Renal cortex interstitium (tissue), 11 donors: ENCODE measurements at regions not wholly inside any gene's neighbourhood (a gene's known extent, or its start where the extent isn't known, plus 50 kb on each side); places are given as distances from the start of the nearest gene placed in this dataset.

Experiments
- DNase-seq, 11 donors: peaks; one replicate each; pipeline ENCODE4 v3.0.0-alpha.2; 2013; ENCODE audit warnings: low read depth in 9 of 11, low spot score in 4 of 11; ENCODE audit errors: extremely low read depth in 1 of 11

DNA sequence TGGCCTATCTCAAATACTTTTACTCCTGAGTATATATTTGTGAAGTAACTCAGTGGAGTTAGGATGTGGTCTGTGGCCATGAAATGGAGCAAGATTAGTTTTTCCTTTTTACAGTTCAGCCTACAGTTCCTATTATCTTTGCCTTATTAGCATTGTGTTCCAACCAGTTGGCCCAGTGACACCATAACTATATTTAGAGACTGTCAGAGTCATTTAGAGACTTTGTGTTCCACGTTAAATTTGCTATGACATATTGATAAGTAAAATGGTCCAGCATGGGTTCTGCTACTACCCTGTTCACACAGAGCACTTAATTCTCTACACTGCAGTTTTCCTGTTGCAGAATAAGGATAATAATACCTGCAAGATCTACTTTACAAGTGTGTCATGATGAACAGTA is 68.3 kb upstream of the RAB11FIP2 start:
- no peak for DNase-seq

DNA sequence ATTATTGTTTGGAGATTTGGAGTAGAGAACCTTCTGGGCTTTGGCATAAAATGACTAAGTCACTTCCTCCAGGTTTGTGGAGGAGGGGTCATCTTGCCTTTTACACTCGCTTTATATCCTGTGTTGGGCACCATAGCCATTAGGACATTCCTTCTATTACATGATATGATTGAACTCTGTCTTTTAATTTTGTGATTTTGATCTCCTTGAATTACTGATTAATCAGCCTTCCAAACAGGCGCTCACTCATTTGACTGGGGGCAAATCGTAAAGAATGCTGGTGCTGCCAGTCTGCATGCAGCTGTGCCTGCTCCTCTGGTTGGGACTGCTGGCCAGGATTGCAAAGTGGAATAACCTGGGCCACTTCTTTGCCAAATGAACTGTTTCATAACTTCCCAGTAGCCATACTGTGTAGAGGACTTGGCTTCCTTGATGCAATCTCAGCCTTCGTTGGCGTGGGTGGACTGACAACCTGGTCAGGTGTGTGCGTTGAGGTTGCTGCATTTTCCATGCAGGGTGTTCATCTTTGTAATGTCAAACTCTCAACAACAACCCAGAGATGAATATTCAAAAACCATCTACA is 65.9 kb upstream of the RAB11FIP2 start:
- no peak for DNase-seq

DNA sequence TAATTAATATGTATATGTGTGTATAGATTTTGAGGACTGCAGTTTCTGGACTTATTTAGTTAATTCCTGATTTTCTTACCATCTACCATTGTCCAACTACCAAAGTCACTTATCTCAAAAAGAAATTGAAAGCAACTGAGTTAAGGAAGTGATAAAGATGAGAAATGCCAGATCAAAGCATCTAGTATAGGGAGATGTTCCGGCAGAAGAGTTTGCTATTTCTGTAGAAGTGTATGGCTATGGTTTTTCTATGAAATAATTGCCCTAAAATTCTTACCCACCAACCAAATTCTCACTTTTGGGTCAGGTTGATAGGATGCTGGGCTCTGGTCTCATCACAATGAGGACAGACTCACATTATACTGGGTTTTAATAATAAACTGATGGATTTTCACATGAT is 64.0 kb upstream of the RAB11FIP2 start:
- no peak for DNase-seq

DNA sequence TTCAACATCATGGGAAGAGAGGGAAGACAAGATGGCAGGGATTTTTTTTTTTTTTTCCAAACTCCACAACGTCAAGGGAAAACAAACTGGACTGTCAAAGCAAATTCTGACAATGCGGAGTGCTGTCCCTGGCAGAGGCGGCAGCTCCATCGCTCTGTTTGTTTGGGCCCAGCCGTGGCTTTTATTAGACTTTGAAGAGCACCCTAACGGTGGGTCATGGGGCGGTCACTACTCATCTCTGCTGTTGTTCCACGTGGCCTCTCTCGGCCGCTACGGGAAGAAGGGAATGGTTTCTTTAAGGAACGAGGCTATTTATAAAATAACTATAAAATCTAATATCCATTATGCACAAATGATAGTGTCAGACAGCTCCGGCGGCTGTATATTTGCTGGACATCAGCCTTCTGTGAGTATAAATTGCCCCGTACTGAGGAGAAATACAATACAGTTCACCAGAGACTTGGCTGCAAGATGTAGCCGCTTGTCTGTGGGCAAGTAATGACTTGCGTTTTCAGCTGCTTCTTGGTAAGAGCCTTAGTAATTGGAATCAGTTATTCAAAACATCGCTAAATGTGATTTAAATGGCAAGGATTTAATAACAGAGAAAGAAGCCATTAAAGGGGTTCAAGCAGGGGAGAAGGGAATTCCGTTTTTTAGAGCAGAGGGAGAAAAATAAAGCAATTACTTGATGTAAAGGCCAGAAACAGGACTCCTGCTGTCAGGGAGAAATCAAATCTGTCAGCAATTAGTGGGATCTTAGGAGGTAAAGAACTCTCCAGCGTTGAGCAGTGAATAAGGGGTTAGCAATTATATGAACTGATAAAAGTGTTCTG is 61.7 kb upstream of the RAB11FIP2 start:
- no peak for DNase-seq

DNA sequence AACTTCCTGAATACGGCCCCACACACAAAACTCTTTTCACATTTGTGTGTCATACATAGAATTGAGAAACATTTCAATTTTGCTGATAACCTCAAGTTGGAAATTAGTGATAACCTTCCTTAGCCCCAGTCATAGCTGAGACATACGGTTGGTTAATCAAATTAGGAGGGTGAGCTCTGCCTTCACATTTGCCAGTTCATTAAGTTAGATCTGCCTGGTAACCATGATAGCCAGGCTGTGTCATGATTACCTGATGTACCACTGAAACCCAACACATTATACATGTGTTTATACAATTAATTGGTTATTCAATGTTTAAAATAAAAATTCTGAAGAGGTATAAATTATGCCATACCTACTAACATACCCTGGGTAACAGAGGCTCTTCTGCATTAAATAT is 60.8 kb upstream of the RAB11FIP2 start:
- DNase-seq, result no peak

DNA sequence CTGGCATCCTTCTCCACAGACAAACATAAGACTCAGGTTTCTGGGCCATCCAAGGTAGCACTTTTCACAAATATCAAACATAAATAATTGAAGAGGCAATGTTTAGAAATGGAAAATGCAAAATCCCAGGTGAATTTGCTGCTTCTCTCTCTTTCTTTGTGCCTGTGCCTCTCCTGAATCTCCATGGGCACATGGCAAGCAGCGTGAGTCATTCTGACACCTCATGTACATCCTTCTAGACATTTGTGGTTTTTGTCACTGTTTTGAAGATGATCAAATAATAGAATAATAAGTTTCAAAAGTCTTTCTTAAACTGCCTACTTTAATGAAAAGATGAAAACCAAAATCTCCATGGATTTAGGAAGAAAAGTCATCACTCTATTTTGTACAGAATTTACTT is 60.3 kb upstream of the RAB11FIP2 start:
- no peak for DNase-seq

DNA sequence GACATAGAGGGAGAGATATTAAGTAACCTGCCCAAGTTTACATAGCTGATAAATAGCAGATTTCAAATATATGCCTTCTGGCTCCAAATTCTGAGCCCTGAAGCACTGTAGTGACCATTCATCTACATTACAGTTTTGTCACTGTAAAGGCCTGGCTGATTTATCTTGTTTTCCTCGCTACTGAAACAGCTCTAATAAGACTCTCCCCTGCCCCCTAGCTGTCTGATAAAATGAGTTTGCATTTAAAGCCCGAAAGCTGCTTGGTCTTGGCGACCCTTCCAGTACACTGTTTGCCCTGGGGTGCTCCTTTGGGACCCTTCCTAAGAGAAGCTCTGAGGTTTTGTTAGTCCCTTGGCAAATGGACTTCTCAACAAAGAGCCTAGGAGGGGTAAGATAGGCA is 59.7 kb upstream of the RAB11FIP2 start:
- peak in 1 of 11 donors; percentile 45 for DNase-seq

DNA sequence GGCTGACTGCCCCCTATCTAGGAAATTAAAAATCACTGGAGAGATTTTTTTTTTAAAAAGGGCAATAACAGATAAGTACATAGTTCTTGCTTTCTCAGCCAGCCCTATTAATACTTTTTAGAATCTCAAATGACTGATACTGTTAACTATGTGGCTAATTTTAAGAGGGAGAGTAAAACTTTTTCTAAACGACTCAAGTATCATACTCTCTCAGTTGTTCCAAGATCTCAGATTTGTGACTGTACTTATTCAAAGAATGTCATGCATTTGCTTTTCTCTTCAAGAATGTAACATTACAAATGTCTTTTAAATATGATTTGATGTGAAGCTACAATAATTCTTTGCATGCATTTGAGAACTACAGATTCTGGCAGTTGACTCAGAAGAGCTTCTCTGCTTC is 55.4 kb upstream of the RAB11FIP2 start:
- no peak for DNase-seq

DNA sequence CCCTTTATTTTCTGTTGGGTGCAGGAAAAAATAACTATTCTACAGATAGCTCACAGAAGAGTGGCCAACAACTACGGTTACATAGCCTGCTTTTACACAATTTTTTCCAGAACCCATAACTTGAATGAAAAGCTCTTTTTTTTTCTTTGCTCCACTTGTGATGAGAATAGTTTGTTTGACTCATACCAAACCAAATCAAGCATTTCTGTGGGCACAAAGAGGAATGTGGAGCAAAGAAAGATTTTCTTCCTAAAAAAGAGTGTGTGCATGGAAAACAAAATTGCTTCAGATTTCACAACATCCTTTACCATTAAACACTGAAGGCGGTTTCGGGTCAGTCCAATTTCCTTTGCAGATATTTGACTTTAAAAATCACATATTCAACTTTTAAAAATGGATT is 54.8 kb upstream of the RAB11FIP2 start:
- no peak for DNase-seq
